ENCODE measurements at regions not wholly inside any gene's neighbourhood (a gene's known extent, or its start where the extent isn't known, plus 50 kb on each side); places are given as distances from the start of the nearest gene placed in this dataset.

DNA sequence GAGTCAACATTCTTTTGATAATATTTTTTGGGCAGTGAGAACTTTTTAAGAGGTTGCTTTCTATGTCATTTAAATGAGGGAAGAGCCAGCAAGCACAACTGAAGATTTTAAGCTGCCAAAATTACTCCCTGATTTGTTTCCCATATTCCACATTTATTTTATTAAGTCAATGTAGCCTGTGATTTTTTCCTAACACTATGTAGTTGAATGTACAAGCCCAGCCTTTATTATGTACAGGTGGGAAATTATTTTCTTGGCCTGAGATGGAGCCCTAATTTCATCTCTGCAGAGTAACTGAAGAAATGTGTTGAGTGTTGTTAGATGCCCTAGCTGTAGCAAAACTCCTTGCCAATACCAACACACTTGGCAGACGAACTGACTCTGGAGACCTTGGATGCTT lies 83.1 kb upstream of the MINDY3 start:
- H3K9ac ChIP-seq (replicated peaks; ENCODE audit: extremely low read depth, insufficient read depth, low read length) = no peak overlapping the region
- no TSS peak for BruUV-seq (replicated peaks)
- CTCF ChIA-PET = no interaction called here
- DNase-seq (ENCODE audit: low read depth, low spot score) = no peak
- H3K4me1 ChIP-seq (ENCODE audit: control insufficient read depth, extremely low read depth, insufficient read depth, low read length) = no peaks in the 10 kb centered on the region
- TF ChIP-seq MYC (IDR thresholded peaks at IDR 0.05; ENCODE audit: low read depth, low read length) (no peak), POLR2A (IDR thresholded peaks at IDR 0.05; ENCODE audit: low read depth, low read length) (no peak), JUN (IDR thresholded peaks at IDR 0.05; ENCODE audit: borderline replicate concordance, insufficient read depth, insufficient read length, low read depth) (no peak), GATA2 (IDR thresholded peaks at IDR 0.05; ENCODE audit: insufficient read depth, insufficient read length, low read depth, low read length) (no peak), POLR2AphosphoS5 (IDR thresholded peaks at IDR 0.05; ENCODE audit: insufficient read depth, low read depth, low read length) (no peak), FOS (IDR thresholded peaks at IDR 0.05; ENCODE audit: borderline replicate concordance, insufficient read depth, low read length) (no peak), EZH2 (IDR thresholded peaks at IDR 0.05; ENCODE audit: borderline replicate concordance, low read depth, low read length, severe bottlenecking) (no peak)
- TF ChIP-seq, protein P1, sequence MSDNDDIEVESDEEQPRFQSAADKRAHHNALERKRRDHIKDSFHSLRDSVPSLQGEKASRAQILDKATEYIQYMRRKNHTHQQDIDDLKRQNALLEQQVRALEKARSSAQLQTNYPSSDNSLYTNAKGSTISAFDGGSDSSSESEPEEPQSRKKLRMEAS (IDR thresholded peaks at IDR 0.05; ENCODE audit: insufficient read depth, insufficient read length) = no peak
- TF ChIP-seq, protein P2, sequence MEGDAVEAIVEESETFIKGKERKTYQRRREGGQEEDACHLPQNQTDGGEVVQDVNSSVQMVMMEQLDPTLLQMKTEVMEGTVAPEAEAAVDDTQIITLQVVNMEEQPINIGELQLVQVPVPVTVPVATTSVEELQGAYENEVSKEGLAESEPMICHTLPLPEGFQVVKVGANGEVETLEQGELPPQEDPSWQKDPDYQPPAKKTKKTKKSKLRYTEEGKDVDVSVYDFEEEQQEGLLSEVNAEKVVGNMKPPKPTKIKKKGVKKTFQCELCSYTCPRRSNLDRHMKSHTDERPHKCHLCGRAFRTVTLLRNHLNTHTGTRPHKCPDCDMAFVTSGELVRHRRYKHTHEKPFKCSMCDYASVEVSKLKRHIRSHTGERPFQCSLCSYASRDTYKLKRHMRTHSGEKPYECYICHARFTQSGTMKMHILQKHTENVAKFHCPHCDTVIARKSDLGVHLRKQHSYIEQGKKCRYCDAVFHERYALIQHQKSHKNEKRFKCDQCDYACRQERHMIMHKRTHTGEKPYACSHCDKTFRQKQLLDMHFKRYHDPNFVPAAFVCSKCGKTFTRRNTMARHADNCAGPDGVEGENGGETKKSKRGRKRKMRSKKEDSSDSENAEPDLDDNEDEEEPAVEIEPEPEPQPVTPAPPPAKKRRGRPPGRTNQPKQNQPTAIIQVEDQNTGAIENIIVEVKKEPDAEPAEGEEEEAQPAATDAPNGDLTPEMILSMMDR (IDR thresholded peaks at IDR 0.05; ENCODE audit: extremely low read depth in 1 of 2, insufficient read depth in 1 of 2, low read depth in 1 of 2, low read length in 2 of 2) = no peak
- no peaks in the 10 kb centered on the region for H3K79me2 ChIP-seq (ENCODE audit: control insufficient read depth, insufficient read depth, low read length)
- H3K9me1 ChIP-seq (replicated peaks; ENCODE audit: control insufficient read depth, extremely low read depth, insufficient read depth, low read length) = no peaks in the 10 kb centered on the region
- dilution Hi-C loops (cut with MboI; ENCODE audit: extremely low pct_ligation_motif_present, low sequenced_read_pairs) (no loop called here), intact Hi-C loops (cut with micrococcal nuclease) (no loop called here)
- H4K20me1 ChIP-seq (replicated peaks; ENCODE audit: control insufficient read depth, extremely low read depth, insufficient read depth, low read length) = no peaks in the 10 kb centered on the region
- no peaks in the 10 kb centered on the region for H3K36me3 ChIP-seq (ENCODE audit: control insufficient read depth in 2 of 2, extremely low read depth in 1 of 2, insufficient read depth in 2 of 2, low read length in 2 of 2)
- no peak overlapping the region for H3K4me3 ChIP-seq (replicated peaks in 1 of 3; ENCODE audit: insufficient read depth in 1 of 3, low read depth in 1 of 3, low read length in 3 of 3)
- no peak overlapping the region for H3K27ac ChIP-seq (ENCODE audit: insufficient read depth, low read depth, low read length)
- no peak for FAIRE-seq
- no peaks in the 10 kb centered on the region for H3K27me3 ChIP-seq (ENCODE audit: control insufficient read depth in 2 of 2, insufficient read depth in 2 of 2, low read length in 2 of 2)
- H3K4me2 ChIP-seq (ENCODE audit: insufficient read depth, low read length) = no peak overlapping the region
- no peaks in the 10 kb centered on the region for H3K9me3 ChIP-seq (replicated peaks; ENCODE audit: control insufficient read depth, insufficient read depth, low read length)
- POLR2A ChIA-PET = no interaction called here
- no peak overlapping the region for H2AFZ ChIP-seq (ENCODE audit: low read depth, low read length)

Measured in endothelial cell of umbilical vein (primary cell).